ENCODE measurements at regions not wholly inside any gene's neighbourhood (a gene's known extent, or its start where the extent isn't known, plus 50 kb on each side); places are given as distances from the start of the nearest gene placed in this dataset.

DNA sequence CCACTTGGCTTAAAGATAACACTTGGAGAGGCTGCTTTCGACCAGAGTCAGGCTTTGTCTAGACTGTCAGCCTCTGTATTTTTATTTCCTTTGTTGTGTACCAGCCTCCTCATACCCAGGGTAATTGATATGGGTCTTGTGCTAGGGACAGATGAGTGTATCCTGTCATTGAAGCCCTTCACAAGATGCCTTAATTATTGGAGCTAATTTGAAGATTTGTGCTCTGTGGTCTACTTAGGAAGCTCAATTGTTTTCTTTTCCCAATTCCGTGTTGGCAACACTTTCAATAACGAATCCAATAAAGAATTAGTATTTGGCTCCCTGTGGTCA lies 60.5 kb upstream of the DPH6 start:
- TF ChIP-seq, protein P1, sequence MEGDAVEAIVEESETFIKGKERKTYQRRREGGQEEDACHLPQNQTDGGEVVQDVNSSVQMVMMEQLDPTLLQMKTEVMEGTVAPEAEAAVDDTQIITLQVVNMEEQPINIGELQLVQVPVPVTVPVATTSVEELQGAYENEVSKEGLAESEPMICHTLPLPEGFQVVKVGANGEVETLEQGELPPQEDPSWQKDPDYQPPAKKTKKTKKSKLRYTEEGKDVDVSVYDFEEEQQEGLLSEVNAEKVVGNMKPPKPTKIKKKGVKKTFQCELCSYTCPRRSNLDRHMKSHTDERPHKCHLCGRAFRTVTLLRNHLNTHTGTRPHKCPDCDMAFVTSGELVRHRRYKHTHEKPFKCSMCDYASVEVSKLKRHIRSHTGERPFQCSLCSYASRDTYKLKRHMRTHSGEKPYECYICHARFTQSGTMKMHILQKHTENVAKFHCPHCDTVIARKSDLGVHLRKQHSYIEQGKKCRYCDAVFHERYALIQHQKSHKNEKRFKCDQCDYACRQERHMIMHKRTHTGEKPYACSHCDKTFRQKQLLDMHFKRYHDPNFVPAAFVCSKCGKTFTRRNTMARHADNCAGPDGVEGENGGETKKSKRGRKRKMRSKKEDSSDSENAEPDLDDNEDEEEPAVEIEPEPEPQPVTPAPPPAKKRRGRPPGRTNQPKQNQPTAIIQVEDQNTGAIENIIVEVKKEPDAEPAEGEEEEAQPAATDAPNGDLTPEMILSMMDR (IDR thresholded peaks at IDR 0.05 in 4 of 5, conservative IDR thresholded peaks at IDR 0.05 in 1 of 5) = no peak
- TF ChIP-seq POLR2A (IDR thresholded peaks at IDR 0.05) = no peak
- no peak overlapping the region for H3K27ac ChIP-seq
- in situ Hi-C loops (cut with MboI; ENCODE audit: low sequenced_read_pairs in 4 of 4) (no loop called here), intact Hi-C loops (cut with DNase I; ENCODE audit: low total_unique reads) (no loop called here)
- no peaks in the 10 kb centered on the region for H3K27me3 ChIP-seq
- H3K4me1 ChIP-seq = peaks cover 0 to 6% of the 10 kb centered on the region in 2 donors
- DNase-seq (no peak), ATAC-seq (no peak)
- H3K36me3 ChIP-seq = no peaks in the 10 kb centered on the region
- no peaks in the 10 kb centered on the region for H3K9me3 ChIP-seq
- H3K4me3 ChIP-seq = no peak overlapping the region

- H3K27me3 ChIP-seq = no peaks in the 10 kb centered on the region
- DNase-seq (no peak), ATAC-seq (no peak)
- H3K36me3 ChIP-seq = no peaks in the 10 kb centered on the region
- H3K4me3 ChIP-seq = no peak overlapping the region
- intact Hi-C loops (cut with DNase I; ENCODE audit: low total_unique reads) = no loop called here
- no peaks in the 10 kb centered on the region for H3K9me3 ChIP-seq
- TF ChIP-seq POLR2A (IDR thresholded peaks at IDR 0.05) = no peak
- TF ChIP-seq, protein P1 (IDR thresholded peaks at IDR 0.05 in 4 of 5, conservative IDR thresholded peaks at IDR 0.05 in 1 of 5) = no peak
- in situ Hi-C loops (cut with MboI; ENCODE audit: low sequenced_read_pairs in 4 of 4) = no loop called here
- H3K27ac ChIP-seq = no peak overlapping the region
- no peaks in the 10 kb centered on the region for H3K4me1 ChIP-seq
Observed at GRCh38 chr15:35616498-35617271, 70.7 kb upstream of the DPH6 start.

- Histone ChIP-seq H3K27ac (no peak overlapping the region), H3K4me1 (no peaks in the 10 kb centered on the region), H3K27me3 (no peaks in the 10 kb centered on the region), H3K9me3 (no peaks in the 10 kb centered on the region), H3K36me3 (no peaks in the 10 kb centered on the region), H3K4me3 (no peak overlapping the region)
- DNase-seq = no peak
- intact Hi-C loops (cut with DNase I; ENCODE audit: low total_unique reads) (no loop called here), in situ Hi-C loops (cut with MboI; ENCODE audit: low sequenced_read_pairs in 4 of 4) (no loop called here)
- ATAC-seq = no peak
- TF ChIP-seq, protein P1 (IDR thresholded peaks at IDR 0.05 in 4 of 5, conservative IDR thresholded peaks at IDR 0.05 in 1 of 5) = no peak
- no peak for TF ChIP-seq POLR2A (IDR thresholded peaks at IDR 0.05)
Observed at GRCh38 chr15:35618260-35619188, 72.6 kb upstream of the DPH6 start.

GRCh38 chr15:35622641-35623340 lies 76.8 kb upstream of the DPH6 start:
- ATAC-seq (no peak), DNase-seq (no peak)
- intact Hi-C loops (cut with DNase I; ENCODE audit: low total_unique reads) = no loop called here
- TF ChIP-seq POLR2A (IDR thresholded peaks at IDR 0.05) = no peak
- TF ChIP-seq, protein P1 (IDR thresholded peaks at IDR 0.05 in 4 of 5, conservative IDR thresholded peaks at IDR 0.05 in 1 of 5) = no peak
- no peaks in the 10 kb centered on the region for H3K27me3 ChIP-seq
- H3K27ac ChIP-seq = no peak overlapping the region
- in situ Hi-C loops (cut with MboI; ENCODE audit: low sequenced_read_pairs in 4 of 4) = no loop called here
- no peaks in the 10 kb centered on the region for H3K4me1 ChIP-seq
- no peaks in the 10 kb centered on the region for H3K36me3 ChIP-seq
- H3K9me3 ChIP-seq = no peaks in the 10 kb centered on the region
- H3K4me3 ChIP-seq = no peak overlapping the region
